ENCODE measurements at regions not wholly inside any gene's neighbourhood (a gene's known extent, or its start where the extent isn't known, plus 50 kb on each side); places are given as distances from the start of the nearest gene placed in this dataset.

DNA sequence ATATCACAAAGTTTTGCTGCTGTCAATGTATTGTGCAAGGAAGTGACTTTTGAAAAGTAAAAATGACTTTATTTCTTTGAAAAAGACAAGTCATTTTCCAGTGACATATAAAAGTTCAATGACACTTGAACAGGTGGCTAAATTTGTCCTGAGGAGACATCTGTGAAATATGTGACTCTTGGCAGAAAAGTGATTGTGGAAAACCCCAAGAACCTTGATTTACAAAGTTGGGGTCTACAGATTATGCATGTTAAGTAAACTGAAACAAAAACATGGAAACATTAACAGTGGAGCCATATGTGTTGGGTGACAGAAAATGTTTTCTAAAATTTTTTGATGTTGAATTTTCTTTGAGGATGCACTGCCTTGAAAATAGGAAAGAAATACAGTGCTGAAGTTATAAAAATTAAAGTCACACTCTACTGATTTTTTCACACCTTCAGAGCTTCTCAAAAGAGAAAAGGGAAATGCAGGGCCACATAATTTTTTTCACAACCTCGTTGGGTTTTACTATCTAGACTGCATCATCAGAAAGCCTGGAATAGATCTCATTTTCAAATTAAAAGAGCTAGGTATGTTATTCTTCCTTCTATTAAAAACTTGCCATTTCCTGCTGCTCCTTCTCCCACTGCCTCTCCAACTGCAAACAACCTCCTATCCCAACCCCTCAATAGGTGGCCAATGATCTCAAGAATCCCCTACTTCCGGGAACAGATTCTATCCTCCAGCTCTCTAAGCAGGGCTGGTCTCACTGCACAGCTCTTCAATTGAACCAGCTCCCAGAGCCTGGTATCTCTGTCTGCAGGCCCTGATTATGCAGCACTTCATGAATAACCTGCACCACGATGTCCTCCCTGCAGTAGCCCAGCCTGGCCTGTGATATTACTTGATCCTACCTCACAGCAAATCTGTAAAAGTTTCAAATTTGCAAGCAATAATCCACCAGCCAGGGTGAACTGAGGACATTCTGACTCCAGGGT lies 570.8 kb upstream of the CPEB2 start:
- Mint-ChIP-seq H3K4me3 (ENCODE audit: unreplicated experiment) (no peak overlapping the region), H3K9me3 (ENCODE audit: low read depth) (peaks cover 5% of the 10 kb centered on the region), H3K27me3 (ENCODE audit: low read depth) (peaks cover 3% of the 10 kb centered on the region), H3K4me1 (ENCODE audit: low read depth) (no peaks in the 10 kb centered on the region), H3K36me3 (ENCODE audit: low read depth) (peaks cover 1% of the 10 kb centered on the region), H3K27ac (ENCODE audit: unreplicated experiment) (no peak overlapping the region)
- TF ChIP-seq, protein P1, sequence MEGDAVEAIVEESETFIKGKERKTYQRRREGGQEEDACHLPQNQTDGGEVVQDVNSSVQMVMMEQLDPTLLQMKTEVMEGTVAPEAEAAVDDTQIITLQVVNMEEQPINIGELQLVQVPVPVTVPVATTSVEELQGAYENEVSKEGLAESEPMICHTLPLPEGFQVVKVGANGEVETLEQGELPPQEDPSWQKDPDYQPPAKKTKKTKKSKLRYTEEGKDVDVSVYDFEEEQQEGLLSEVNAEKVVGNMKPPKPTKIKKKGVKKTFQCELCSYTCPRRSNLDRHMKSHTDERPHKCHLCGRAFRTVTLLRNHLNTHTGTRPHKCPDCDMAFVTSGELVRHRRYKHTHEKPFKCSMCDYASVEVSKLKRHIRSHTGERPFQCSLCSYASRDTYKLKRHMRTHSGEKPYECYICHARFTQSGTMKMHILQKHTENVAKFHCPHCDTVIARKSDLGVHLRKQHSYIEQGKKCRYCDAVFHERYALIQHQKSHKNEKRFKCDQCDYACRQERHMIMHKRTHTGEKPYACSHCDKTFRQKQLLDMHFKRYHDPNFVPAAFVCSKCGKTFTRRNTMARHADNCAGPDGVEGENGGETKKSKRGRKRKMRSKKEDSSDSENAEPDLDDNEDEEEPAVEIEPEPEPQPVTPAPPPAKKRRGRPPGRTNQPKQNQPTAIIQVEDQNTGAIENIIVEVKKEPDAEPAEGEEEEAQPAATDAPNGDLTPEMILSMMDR (IDR thresholded peaks at IDR 0.05) = no peak
- no peak for DNase-seq (ENCODE audit: low spot score)

DNA sequence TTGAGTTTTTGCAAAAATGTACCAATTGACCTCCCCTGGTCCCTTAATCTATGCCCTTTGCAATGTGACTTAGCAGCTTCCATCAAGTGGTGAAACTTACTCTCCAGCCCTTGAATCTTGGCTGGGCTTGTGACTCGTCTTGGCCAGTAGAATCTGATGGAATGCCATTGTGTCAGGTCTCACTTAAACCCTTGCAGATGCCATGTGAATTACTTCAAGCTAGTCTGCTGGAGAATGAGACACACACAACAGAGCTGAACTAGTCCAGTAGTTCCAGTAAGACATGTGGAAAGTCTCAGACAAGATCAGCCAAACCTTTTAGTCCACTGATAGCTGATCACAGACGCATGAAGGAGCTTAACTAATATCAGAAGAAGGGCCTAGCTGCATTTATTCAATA lies 567.8 kb upstream of the CPEB2 start:
- Mint-ChIP-seq H3K27ac (ENCODE audit: unreplicated experiment) (no peak overlapping the region), H3K36me3 (ENCODE audit: low read depth) (no peaks in the 10 kb centered on the region)

DNA sequence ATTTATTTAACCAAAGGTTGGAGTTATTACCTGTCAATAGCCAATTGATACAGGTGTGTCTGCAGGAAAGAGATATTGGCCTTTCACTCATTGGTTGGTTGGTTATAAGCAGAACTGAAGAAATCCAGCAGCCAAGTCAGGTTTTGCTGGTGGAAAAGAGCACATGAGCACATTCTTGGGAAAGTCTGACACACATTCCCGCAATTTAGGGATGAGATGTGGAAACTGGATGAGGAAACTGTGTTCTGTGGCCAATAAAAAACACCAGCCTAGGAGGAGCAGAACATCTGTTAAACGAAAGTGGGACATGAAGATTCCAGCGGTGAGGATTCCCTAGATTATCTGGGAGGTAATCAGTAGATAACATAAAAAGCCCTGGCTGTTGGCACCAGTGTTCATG lies 567.4 kb upstream of the CPEB2 start:
- H3K27me3 Mint-ChIP-seq (ENCODE audit: low read depth) = peaks cover 6% of the 10 kb centered on the region
- no peak for DNase-seq (ENCODE audit: low spot score)
- H3K9me3 Mint-ChIP-seq (ENCODE audit: low read depth) = no peaks in the 10 kb centered on the region

More for the DNA sequence above, 567.8 kb upstream of the CPEB2 start:
- DNase-seq (ENCODE audit: low spot score) = no peak
- peaks cover 6% of the 10 kb centered on the region for H3K27me3 Mint-ChIP-seq (ENCODE audit: low read depth)
- TF ChIP-seq, protein P1 (IDR thresholded peaks at IDR 0.05) = no peak
- no peaks in the 10 kb centered on the region for H3K4me1 Mint-ChIP-seq (ENCODE audit: low read depth)
- no peak overlapping the region for H3K4me3 Mint-ChIP-seq (ENCODE audit: unreplicated experiment)
- no peaks in the 10 kb centered on the region for H3K9me3 Mint-ChIP-seq (ENCODE audit: low read depth)

DNA sequence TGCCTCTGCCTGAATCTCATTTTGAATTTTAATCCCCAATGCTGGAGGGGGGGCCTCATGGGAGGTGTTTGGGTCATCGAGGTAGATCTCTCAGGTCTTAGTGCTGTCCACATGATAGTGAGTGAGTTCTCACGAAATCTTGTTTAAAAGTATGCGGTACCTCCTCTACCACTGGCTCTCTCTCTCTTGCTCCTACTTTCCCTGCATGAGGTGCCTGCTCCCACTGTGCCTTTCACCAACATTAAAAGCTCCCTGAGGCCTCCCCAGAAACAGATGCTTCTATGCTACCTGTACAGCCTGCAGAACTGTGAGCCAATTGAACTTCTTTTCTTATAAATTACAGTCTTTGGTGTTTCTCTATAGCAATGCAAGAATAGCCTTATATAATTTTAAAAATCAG lies 560.7 kb upstream of the CPEB2 start:
- TF ChIP-seq, protein P1 (IDR thresholded peaks at IDR 0.05) = no peak
- H3K36me3 Mint-ChIP-seq (ENCODE audit: low read depth) = no peaks in the 10 kb centered on the region
- no peak for DNase-seq (ENCODE audit: low spot score)
- H3K4me3 Mint-ChIP-seq (ENCODE audit: unreplicated experiment) = no peak overlapping the region
- no peak overlapping the region for H3K27ac Mint-ChIP-seq (ENCODE audit: unreplicated experiment)
- no peaks in the 10 kb centered on the region for H3K9me3 Mint-ChIP-seq (ENCODE audit: low read depth)
- H3K4me1 Mint-ChIP-seq (ENCODE audit: low read depth) = no peaks in the 10 kb centered on the region
- peaks cover 28% of the 10 kb centered on the region for H3K27me3 Mint-ChIP-seq (ENCODE audit: low read depth)

More for the DNA sequence above, 567.4 kb upstream of the CPEB2 start:
- Mint-ChIP-seq H3K4me3 (ENCODE audit: unreplicated experiment) (no peak overlapping the region), H3K27ac (ENCODE audit: unreplicated experiment) (no peak overlapping the region), H3K4me1 (ENCODE audit: low read depth) (no peaks in the 10 kb centered on the region), H3K36me3 (ENCODE audit: low read depth) (no peaks in the 10 kb centered on the region)
- TF ChIP-seq, protein P1 (IDR thresholded peaks at IDR 0.05) = no peak

DNA sequence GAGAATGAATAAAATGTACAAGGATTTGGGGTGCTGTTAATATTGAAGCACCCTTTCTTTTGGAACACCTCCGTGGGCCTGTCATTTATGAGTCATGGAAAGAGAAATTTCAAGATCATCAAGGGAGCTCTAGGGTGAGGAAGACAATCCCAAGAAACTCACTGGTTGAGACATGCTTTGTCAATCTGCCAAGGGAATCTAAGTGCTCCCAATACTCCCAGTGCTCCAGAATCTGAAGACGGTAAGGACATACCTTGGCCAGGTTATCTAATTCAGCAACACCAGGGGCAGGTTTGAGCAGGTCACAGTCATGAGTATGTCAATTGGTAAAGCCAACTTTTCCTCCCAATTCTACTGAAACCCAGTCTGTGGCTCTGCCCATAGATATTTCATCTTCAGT lies 556.4 kb upstream of the CPEB2 start:
- H3K27ac Mint-ChIP-seq (ENCODE audit: unreplicated experiment) = no peak overlapping the region
- no peak overlapping the region for H3K4me3 Mint-ChIP-seq (ENCODE audit: unreplicated experiment)
- no peaks in the 10 kb centered on the region for H3K9me3 Mint-ChIP-seq (ENCODE audit: low read depth)
- DNase-seq (ENCODE audit: low spot score) = no peak
- peaks cover 23% of the 10 kb centered on the region for H3K27me3 Mint-ChIP-seq (ENCODE audit: low read depth)
- no peaks in the 10 kb centered on the region for H3K36me3 Mint-ChIP-seq (ENCODE audit: low read depth)
- TF ChIP-seq, protein P1 (IDR thresholded peaks at IDR 0.05) = no peak
- no peaks in the 10 kb centered on the region for H3K4me1 Mint-ChIP-seq (ENCODE audit: low read depth)

Data from chondrocyte (in vitro differentiated cells).